GM18861 (cell line): ENCODE measurements at regions not wholly inside any gene's neighbourhood (a gene's known extent, or its start where the extent isn't known, plus 50 kb on each side); places are given as distances from the start of the nearest gene placed in this dataset.
"Not testable (repeated sequence)": the region's sequence is repeated elsewhere in the genome, so short reads cannot be mapped to it uniquely, and the experiment has no call there.

Experiments used
- ATAC-seq: cut with Tn5 transposase; IDR thresholded peaks from one replicate; pipeline ENCODE4 v1.9.1; 2021; ENCODE audit not compliant: unreplicated experiment

DNA sequence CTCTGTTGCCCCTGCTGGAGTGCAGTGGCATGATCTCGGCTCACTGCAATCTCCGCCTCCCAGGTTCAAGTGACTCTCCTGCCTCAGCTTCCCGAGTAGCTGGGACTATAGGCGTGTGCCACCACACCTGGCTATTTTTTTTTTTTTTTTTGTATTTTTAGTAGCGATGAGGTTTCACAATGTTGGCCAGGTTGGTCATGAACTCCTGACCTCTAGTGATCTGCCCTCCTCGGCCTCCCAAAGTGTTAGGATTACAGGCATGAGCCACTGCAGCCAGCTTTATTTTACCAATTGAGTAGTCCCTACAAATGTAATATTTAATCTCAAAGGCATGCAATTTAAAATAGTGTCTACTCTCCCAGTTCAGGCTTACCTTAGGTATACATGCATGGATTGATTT is 1487.2 kb upstream of the WWC1 start:
- not testable (repeated sequence) for ATAC-seq

DNA sequence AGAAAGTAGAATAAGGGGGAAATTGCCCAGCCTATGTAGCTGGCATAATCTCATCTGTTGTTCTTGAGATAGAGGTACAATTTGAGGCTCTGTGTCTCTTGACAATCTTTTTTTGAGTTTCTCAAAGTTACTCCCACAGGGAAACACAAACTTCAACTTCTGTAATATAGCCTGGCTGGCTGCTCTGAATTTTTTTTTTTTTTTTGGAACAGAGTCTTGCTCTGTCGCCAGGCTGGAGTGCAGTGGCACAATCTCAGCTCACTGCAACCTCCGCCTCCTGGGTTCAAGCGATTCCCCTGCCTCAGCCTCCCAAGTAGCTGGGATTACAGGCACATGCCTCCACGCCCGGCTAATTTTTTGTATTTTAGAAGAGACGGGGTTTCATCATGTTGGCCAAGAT is 1486.8 kb upstream of the WWC1 start:
- ATAC-seq: not testable (repeated sequence)

DNA sequence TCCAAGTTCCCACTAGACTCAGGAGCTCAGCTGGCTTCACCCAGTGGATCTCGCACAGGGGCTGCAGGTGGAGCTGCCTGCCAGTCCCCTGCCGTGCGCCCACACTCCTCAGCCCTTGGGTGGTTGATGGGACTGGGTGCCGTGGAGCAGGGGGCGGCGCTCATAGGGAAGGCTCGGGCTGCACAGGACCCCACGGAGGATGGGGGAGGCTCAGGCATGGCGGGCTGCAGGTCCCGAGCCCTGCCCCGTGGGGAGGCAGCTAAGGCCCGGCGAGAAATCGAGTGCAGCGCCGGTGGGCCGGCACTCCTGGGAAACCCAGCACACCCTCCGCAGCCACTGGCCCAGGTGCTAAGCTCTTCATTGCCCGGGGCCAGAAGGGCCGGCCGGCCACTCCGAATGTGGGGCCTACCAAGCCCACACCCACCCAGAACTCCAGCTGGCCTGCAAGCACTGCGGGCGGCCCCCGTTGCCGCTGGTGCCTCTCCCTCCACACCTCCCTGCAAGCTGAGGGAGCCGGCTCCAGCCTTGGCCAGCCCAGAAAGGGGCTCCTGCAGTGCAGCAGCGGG is 1481.3 kb upstream of the WWC1 start:
- ATAC-seq: not testable (repeated sequence)

DNA sequence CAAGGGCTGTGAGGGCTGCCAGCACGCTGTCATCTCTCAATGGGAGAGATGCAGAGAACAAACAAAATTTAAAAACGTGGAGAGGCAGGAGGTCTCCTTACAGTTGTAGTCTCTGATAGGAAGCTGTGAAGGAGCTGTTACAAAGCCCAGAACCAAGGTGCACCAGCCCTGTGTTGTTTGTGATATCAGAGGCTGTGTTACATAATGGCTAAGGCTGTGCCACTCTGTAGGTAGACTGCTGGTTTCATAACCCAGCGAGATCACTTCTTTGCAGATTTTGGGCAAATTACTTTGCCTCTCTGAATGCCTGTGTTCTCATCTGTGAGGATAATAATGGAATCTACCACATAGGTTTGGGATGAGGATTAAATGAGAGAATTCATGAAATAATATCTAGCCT is 1480.7 kb upstream of the WWC1 start:
- ATAC-seq: no peak

DNA sequence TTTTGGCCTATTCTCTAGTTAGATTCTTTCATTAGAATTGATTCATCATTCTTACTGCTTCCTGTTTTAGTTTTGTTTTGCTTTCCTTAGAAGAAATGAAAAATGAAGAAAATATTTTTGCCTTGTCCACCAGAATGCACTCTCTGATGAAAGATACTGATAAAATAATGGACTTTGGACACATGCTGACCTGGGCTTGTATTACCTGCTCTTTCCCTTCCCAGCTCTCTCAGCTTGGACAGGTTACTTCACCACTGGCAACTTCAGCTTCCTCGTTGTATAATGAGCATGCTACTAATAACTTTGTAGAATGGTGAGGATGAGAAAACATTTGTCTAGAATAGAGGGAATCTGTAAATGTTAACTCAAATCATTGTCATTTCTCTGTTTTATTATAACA is 1468.1 kb upstream of the WWC1 start:
- no peak for ATAC-seq

DNA sequence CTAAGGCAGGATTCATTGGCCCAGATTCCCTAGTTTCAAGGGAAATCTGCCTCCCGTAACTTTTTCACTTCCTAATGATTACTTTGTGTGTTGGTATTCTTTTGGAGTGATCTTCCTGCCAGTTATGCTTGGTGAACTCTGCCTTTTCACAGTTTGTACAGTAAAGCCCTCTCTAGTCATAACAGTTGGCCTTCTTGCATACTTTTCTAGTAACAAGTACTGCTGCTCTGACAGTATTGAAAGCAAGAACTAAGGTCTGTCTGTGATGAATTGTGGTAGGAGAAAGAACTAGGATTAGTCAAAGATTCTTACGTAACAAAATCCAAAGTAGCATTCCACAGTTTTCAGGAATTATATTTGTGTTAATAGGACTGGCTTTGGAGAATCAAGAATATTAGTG is 1457.2 kb upstream of the WWC1 start:
- no peak for ATAC-seq

DNA sequence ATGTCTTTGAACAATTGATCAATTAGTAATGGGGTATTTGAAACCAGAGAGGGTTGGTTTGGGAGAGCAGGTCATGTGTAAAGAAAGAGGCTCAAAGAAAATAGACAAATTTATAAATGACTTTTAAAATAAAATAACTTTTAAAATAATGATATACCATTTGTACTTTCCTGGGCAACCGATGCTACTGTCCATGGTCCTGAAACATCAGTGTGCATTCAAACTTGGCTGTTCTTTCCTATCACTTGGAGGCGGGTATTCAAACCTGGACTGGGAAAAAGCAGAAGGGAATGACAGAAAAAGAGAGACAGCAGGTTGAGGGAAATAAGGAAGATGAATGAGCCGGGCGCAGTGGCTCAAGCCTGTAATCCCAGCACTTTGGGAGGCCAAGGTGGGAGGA is 1446.4 kb upstream of the WWC1 start:
- ATAC-seq: no peak

DNA sequence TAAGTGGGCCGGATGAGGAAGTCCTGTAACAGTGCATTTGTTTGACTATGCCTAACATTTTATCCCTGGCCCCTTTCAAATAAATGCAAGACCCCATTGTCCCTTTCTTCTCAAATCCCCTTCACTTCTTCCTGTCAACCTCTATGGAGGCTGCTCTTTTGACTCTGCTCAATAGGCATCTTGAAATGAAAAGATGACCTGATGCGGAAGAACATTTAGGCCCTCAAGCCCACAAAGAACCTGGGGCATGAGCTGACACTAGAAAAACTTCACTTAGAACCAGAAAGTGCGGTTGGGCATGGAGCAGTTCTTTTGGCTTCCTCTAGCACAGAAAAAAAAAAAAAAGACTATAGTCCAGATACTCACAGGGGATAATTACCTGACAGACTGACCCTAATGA is 1434.7 kb upstream of the WWC1 start:
- no peak for ATAC-seq

DNA sequence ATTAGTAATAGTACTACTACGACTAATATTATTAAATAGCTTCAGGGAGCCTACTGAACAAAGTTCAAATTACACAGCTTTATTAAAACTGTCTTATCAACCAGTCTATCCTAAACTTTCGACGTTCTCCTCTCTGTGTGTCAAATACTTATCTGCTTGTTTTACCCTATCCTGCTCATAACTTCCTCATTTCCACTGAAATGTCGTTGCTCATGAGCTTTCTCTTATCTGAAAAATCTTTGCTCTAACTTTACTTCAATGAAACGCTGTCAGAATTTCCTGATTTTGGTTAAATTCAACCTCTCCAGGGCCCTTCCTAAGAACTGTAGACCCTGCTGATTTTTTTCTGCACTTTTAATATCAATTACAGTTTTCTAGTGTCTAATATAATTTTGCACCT is 1431.0 kb upstream of the WWC1 start:
- ATAC-seq: no peak

DNA sequence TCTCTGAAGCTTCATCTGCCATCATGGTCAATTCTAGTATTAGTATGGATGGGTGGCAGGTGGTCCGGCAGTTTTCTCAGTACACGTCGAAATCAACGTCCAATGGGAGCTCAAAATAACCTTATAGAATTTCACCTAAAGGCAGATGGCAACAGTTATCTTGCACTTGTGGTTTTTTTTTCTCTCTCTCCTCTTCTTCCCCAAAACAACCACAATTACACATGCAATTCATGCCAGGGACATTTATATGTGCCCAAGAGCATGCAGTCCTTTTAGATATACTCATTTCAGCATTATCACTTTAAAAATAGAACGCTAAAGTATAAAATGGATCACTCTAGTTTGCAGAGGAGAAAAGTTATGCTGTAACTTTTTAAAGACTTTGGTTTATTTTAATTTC is 1428.9 kb upstream of the WWC1 start:
- ATAC-seq: no peak

DNA sequence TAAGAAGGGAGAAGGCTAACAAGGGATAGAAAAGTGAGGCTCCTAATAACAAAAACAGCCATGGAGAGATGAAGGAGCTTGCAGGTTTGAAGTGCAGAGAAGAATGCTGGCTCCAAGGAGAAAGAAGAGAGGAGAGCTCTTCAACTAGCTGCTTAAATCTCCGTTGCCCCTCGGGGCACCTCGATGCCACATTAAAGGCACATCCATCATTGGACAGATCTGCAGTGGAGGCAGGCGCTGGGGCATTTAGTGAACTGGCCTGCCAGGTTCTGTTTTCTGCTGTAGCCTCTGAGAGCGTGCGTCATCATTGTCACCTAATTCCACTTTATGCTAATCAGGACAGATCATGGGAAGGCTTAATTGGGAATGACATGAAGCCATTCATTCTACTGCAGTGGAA is 1426.2 kb upstream of the WWC1 start:
- no peak for ATAC-seq

DNA sequence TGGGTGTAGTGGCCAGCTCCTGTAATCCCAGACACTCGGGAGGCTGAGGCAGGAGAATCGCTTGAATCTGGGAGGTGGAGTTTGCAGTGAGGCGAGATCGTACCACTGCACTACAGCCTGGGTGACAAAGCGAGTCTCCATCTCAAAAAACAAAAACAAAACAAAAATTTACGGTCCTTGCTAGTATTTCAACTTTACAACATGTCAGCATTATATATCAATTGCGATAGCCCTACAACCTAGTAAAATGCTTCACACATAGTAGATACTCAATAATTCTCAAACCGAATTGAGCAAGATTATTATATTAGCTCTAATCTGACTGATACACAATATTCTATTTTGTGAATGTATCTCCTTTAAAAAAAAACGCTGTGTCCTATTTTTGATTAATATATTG is 1411.0 kb upstream of the WWC1 start:
- no peak for ATAC-seq

DNA sequence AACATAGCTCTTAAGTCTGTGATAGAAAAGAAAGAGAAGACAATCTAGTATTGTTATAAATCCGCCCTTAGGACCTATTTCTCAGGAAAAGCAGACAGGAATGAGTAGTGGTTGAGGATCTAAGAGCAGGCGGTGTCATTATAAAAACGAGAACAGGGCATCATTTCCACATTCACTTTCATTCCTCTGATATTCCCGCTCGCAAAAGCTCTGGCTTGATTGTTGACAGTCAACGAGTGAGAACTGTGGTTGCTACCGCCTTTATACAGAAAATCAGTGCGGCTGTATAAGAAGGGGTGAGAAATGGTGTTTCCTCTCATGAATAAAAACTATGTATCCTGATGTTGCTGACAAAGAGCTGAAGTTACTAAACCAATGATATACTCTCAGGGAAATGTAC is 1409.6 kb upstream of the WWC1 start:
- no peak for ATAC-seq

DNA sequence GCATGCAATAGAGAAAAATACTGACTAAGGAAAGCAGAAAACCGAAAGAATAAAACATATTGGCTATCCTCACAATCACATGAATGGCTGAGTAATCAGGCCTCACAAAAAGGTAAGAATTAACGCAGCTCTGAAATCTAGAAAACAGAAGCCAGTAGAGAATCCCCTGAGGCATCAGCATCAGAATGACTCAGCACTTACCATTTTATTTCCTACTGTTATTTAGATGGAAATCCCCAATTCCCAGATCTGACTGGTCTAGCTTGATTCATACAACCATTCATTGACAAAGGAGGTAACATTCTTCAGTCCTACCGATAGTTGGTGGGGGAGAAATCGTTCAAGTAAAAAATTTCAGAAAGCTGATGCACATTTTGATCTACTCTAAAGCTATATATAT is 1408.4 kb upstream of the WWC1 start:
- ATAC-seq: no peak

DNA sequence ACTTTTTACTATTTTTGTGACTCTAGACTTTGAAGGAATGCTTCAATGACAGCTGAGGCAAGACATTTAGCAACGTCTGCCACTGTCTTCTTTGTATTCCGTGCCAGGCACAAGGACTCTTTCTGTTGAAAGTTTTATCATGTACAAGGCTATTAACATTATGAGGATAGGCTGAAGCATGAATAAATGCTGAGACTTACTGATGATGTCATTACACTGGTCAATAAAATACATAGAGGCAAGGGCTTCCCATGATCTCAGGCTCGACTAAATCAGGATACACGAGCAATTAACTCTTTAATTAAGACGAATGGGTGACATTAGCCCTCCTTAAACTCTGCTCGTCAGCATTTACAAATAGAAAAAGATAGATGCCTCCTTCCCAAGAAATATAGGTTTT is 1393.3 kb upstream of the WWC1 start:
- ATAC-seq: no peak

DNA sequence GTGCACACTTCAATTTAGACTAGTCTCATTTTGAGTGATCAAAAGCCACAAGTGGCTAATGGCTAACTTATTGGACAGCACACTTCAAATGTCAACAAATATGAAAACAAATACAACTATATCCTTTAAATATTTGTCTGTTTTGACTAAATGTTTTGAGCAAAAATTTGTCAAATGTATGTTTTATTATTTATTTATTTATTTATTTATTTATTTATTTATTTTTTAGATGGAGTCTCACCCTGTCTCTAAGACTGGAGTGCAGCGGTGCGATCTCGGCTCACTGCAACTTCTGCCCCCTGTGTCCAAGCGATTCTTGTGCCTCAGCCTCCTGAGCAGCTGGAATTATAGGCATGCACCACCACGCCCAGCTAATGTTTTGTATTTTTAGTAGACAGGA is 1392.1 kb upstream of the WWC1 start:
- ATAC-seq: no peak

DNA sequence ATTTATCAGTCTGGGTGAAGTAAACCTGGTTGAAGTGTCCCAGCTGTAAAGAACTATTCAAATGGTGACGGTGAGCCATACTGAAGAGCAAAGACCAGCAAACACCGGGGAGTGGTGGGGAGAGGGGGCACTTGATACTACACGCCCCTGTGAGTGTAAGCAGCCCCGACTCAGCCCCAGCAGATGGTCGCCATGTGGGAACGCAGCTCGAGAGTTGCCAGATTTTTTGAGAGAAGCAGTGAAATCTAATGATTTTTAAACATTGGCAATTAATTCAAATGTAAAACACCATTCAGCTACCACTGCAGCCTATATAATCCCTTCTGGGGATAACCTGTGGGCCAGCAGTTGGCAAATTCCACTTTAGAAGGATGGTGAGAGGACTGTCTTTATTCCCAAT is 1386.9 kb upstream of the WWC1 start:
- ATAC-seq: no peak

DNA sequence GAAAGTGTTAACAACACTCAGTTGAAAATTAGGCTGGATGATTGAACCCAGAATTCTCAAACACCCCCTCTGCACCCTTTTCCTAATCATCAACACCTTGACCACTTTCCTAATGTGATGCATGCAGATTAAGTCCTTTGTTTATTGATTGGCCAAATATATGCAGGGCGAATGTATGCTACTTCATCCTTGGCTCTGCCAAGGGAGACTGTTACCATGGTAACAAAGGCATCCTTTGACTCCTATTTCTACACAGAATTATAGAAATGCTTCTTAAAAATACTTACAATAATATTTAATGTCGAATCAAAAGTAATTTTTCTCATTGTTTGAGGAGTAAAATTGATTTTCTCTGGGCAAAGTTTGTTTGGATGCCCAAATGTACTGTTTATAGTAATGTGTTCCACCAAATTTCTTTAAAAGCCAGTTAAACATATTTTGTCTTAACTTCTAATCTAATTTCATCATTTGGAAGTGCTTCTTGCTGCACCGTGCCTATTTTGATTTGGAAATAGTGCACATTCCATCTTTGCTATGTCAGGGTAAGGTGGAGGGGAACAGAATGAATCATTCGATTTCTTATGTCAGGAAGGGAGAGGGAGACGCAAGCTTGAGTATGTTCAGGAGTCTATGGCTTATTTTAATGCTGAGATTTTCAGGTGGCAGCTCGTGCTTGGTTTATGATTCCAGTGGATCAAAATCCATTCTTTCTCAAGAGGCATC is 1384.3 kb upstream of the WWC1 start:
- no peak for ATAC-seq

DNA sequence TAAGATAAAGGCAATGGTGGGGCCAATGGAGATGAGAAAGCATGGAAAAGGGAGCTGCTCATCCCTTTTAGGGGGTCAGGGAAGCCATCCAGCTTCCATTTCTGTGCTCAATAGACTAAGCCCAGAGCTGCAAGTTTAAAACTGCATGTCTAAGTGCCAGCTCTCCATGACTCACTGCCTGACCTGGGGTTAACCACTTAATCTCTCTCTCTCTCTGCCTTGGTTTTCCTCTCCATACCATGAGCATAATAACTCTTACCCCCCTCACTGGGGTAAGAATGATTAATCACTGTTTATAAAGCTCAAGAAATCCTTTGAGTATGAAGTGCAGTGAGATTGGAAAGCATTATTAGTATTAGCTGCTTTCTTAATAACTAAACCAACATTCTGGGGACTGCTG is 1382.4 kb upstream of the WWC1 start:
- ATAC-seq: no peak

DNA sequence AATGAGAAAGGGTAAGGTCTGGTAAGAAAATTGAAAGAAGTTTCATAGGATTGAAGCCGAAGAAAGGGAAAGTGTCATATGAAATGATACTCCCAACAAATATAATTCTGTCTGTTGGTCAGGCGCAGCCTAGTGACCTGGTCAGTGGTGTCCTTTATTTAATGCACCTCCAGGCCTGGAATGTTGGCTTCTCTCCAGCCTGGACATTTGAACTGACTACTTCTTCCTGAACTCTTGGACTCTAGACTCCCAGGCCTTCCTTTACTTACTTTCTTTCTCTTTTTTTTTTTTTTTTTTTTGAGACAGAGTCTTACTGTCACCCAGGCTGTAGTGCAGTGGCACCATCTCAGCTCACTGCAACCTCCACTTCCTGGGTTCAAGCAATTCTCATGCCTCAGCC is 1381.5 kb upstream of the WWC1 start:
- no peak for ATAC-seq

DNA sequence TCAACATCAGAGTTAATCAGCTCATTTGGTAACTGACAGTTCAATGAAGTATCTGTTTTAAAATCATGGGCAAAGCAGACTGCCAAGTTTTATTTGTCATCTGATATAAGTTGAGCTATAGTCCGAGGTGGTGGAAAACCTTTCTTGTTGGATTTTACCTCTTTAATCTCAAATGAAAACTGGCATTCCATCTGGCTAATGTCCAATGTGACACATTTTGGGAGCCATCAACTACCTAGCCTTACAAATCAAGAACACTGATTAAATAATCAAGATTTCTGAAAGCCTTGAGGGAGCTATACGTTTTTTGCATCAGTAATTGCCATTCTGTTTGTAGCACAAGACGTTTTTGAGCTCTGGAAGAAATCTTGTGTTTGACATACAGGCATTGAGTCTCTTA is 1380.5 kb upstream of the WWC1 start:
- no peak for ATAC-seq

DNA sequence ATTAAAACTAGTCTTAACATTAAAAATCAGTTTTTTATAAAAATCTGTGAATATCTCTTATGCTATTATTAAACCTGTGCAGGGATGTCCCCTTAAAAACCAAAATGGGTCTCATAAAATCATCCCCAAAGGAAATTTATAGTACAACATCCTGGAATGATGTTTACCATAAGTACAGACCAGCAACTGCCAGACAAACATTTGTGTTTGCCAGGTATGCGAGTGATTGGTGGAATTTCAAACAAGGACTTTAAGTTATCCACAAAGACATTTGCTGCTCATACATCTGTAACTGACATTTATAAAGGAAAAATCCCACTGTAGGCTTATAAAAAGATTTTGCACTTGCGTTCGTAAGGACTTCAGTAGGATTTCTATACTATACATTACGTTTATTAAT is 1375.4 kb upstream of the WWC1 start:
- ATAC-seq: no peak

DNA sequence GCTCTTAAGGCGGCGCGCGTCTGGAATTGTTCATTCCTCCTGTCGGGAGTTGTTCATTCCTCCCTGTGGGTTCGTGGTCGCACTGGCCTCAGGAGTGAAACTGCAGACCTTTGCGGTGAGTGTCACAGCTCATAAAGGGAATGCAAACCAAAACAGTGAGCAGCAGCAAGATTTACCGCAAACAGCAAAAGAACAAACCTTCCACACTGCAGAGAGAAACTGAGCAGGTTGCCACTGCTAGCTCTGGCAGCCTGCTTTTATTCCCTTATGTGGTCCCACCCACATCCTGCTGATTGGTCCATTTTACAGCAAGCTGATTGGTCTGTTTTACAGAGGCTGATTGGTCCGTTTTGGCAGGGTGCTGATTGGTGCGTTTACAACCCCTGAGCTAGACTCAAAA is 1365.3 kb upstream of the WWC1 start:
- ATAC-seq: no peak
